WERI-Rb-1 (cell line): ENCODE measurements at regions not wholly inside any gene's neighbourhood (a gene's known extent, or its start where the extent isn't known, plus 50 kb on each side); places are given as distances from the start of the nearest gene placed in this dataset.

ENCODE experiments used
- DNase-seq: peaks from one replicate; pipeline ENCODE4 v3.0.0-alpha.2; 2020
- H3K27ac ChIP-seq: fragments of 250-450 bp; sonication (Bioruptor Pico); 2 replicates; pipeline ENCODE4 v1.5.1; 2020; ENCODE audit warnings: mild to moderate bottlenecking, moderate library complexity
- H3K27me3 ChIP-seq: fragments of 250-450 bp; sonication (Bioruptor Pico); 2 replicates; pipeline ENCODE4 v1.5.1; 2021; ENCODE audit warnings: mild to moderate bottlenecking, low read depth, moderate library complexity; ENCODE audit not compliant: insufficient read depth, severe bottlenecking
- H3K36me3 ChIP-seq: fragments of 250-450 bp; sonication (Bioruptor Pico); 2 replicates; pipeline ENCODE4 v1.5.1; 2020; ENCODE audit warnings: mild to moderate bottlenecking, moderate library complexity
- H3K4me3 ChIP-seq: 2 replicates; pipeline ENCODE4 v1.5.1; 2011; ENCODE audit warnings: low read depth, mild to moderate bottlenecking, control low read depth, low read length
- H3K9me3 ChIP-seq: fragments of 250-450 bp; sonication (Bioruptor Pico); 2 replicates; pipeline ENCODE4 v1.5.1; 2021; ENCODE audit warnings: mild to moderate bottlenecking, moderate library complexity; ENCODE audit not compliant: severe bottlenecking
- TF ChIP-seq, protein P1 (sequence below): IDR thresholded peaks from 2 replicates; pipeline ENCODE4 v1.5.1; 2011; ENCODE audit warnings: low read depth, mild to moderate bottlenecking, control low read depth, inconsistent platforms, low read length

DNA sequence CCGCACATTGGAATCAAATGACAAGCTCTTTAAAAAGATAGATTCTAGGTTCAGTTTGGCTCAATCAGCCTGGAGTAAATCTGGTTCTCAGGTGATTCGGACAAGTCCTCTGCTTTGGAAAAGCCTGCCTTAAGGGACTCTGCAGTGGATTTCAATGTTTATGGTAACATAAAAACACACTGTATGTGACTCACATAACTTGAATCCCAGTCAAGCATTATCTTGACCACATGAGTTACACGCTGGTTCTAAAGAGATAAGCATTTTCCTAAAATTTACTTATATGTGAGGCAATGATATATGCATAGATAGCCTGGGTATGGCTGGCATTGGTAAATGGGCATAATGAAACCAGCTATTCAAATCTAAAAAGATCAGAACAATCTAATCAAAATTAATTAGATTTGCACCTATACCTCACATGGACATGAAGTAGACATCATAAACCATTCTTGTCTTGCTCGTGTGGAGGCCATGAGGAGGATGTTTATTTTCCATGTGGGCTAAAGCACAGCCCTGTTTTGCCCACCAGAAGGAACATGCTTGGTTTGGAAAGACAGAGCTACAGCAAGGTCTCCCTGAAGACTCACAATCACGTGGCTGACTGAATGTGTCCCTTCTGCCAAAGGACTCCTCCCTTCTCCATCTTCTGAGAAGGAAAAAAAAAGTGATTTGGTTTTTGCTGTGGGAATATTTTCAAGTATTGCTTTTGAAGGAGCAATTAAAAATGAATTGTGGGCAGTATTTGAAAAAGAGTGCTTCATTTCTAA, 351.7 kb downstream of the DIRAS2 start:
- DNase-seq, result no peak
- Histone ChIP-seq H3K27me3 (no peaks in the 10 kb centered on the region), H3K27ac (no peak overlapping the region), H3K9me3 (no peaks in the 10 kb centered on the region), H3K36me3 (no peaks in the 10 kb centered on the region), H3K4me3 (no peak overlapping the region)
- TF ChIP-seq, protein P1, sequence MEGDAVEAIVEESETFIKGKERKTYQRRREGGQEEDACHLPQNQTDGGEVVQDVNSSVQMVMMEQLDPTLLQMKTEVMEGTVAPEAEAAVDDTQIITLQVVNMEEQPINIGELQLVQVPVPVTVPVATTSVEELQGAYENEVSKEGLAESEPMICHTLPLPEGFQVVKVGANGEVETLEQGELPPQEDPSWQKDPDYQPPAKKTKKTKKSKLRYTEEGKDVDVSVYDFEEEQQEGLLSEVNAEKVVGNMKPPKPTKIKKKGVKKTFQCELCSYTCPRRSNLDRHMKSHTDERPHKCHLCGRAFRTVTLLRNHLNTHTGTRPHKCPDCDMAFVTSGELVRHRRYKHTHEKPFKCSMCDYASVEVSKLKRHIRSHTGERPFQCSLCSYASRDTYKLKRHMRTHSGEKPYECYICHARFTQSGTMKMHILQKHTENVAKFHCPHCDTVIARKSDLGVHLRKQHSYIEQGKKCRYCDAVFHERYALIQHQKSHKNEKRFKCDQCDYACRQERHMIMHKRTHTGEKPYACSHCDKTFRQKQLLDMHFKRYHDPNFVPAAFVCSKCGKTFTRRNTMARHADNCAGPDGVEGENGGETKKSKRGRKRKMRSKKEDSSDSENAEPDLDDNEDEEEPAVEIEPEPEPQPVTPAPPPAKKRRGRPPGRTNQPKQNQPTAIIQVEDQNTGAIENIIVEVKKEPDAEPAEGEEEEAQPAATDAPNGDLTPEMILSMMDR, result no peak

DNA sequence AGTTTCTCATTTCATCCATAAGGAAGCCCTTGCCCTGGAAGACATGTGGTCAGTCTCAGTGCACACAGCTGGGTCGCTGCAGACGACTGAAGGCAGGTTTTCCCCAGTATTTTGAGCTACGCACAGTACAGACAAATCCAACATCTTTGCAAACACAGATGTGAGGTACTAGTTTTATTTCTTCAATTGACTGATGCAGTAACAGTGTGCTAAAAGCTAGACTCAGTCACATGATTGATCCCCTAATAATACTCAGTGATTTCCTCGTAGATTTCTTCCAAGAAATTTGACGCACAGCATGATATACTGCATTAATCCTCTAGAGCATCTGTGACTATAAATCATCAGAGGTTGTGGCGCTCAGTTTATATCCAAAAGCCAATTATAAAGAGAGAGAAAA, 346.1 kb downstream of the DIRAS2 start:
- no peaks in the 10 kb centered on the region for H3K9me3 ChIP-seq
- DNase-seq, result peak; percentile 46
- TF ChIP-seq, protein P1, result no peak
- peak overlapping the region; percentile 64 for H3K27ac ChIP-seq
- no peaks in the 10 kb centered on the region for H3K36me3 ChIP-seq
- H3K27me3 ChIP-seq, result no peaks in the 10 kb centered on the region
- peak overlapping the region; percentile 32 for H3K4me3 ChIP-seq

- Histone ChIP-seq H3K27me3 (no peaks in the 10 kb centered on the region), H3K4me3 (no peak overlapping the region), H3K36me3 (no peaks in the 10 kb centered on the region), H3K27ac (peak overlapping the region; percentile 70), H3K9me3 (no peaks in the 10 kb centered on the region)
- peak; percentile 45 for DNase-seq
- TF ChIP-seq, protein P1, result no peak
Measured at GRCh38 chr9:90299968-90300367, 342.7 kb downstream of the DIRAS2 start.

DNA sequence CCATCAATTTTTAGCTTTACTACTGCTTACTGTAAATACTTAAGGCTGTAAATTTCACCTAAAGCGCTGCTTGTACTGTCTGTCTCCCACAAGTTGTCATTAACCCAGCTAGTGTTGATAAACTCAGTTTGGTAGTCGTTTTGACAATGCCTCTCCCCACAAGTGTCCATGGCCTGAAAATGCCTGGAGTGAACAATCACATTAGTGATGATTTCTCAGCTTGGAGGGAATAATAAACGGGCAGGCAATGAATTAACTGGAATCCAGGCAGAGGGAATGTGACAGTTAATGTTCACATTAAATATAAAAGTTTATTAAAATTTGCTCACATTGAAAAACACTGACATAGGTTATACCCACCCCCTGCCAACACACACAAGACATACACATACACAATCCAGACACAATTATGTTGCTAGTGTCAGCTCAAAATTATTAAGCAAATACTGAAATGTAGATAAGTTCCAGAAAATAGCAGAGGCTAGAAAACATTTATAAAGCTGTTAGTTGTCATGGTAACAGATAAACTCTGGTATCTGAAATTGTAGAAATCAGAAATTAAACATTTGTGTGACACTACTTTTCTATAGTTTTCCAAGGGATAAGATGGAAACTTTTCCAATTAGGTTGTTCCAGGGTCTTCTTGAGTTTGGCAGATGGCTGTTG, 341.9 kb downstream of the DIRAS2 start:
- TF ChIP-seq, protein P1, result no peak
- Histone ChIP-seq H3K27me3 (no peaks in the 10 kb centered on the region), H3K9me3 (no peaks in the 10 kb centered on the region), H3K36me3 (no peaks in the 10 kb centered on the region), H3K4me3 (no peak overlapping the region), H3K27ac (peak overlapping the region; percentile 70)
- DNase-seq, result no peak

- peak; percentile 35 for DNase-seq
- no peaks in the 10 kb centered on the region for H3K9me3 ChIP-seq
- no peaks in the 10 kb centered on the region for H3K27me3 ChIP-seq
- peak overlapping the region; percentile 27 for H3K27ac ChIP-seq
- no peaks in the 10 kb centered on the region for H3K36me3 ChIP-seq
- TF ChIP-seq, protein P1, result no peak
- no peak overlapping the region for H3K4me3 ChIP-seq
Measured at GRCh38 chr9:90301277-90301653, 341.4 kb downstream of the DIRAS2 start.
